ENCODE measurements at regions not wholly inside any gene's neighbourhood (a gene's known extent, or its start where the extent isn't known, plus 50 kb on each side); places are given as distances from the start of the nearest gene placed in this dataset.

DNA sequence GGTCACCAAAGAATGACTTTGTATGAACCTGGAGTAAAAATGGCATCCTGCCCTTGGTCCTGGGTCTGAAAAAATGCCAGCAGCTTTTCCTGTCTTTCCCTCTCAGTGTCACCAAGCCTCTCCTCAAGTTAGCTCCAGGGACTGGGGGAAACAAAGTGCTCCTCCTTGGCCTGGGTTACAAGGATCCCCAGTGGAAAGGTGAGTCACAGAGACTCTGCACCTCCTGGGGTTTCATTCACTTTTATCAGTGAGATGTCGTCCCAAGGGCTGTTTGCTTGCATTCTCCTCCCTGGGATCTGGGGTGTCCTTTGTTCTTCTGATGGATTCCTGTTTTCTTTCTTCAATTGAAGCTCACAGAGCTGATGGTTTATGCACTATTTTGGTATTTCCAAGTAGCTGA is 93.2 kb upstream of the CSNK1A1L start:
- 58 to 75% methylated on average over 1 of the region's 1 CpG for WGBS, 2 donors
- no peaks in the 10 kb centered on the region for H3K9me3 ChIP-seq

DNA sequence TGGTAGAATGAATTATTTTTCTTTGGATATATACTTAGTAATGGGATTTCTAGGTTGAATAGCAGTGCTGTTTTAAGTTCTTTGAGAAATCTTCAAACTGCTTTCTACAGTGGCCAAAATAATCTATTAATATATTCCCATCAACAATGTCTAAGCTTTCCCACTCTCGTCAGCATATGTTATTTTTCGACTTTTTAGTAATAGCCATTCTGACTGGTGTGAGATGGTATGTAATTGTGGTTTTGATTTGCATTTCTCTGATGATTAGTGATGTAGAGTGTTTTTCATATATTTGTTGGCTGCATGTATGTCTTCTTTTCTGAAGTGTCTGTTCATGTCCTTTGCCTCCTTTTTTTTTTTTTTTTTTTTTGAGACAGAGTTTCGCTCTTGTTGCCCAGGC is 90.2 kb upstream of the CSNK1A1L start:
- intact Hi-C loops (cut with DNase I): no loop called here
- Histone ChIP-seq H3K27me3 (no peaks in the 10 kb centered on the region), H3K36me3 (no peaks in the 10 kb centered on the region), H3K4me3 (no peak overlapping the region), H3K27ac (no peak overlapping the region), H3K9me3 (no peaks in the 10 kb centered on the region), H3K4me1 (no peaks in the 10 kb centered on the region)
- DNase-seq: no peak
- TF ChIP-seq CTCF (IDR thresholded peaks at IDR 0.05): no peak
- no peak for TF ChIP-seq POLR2A (IDR thresholded peaks at IDR 0.05)
- 87 to 98% methylated on average over 2 to 3 of the region's 3 CpGs for WGBS, 2 donors

More for the DNA sequence above, 93.2 kb upstream of the CSNK1A1L start:
- no peaks in the 10 kb centered on the region for H3K4me1 ChIP-seq
- no peak overlapping the region for H3K4me3 ChIP-seq
- intact Hi-C loops (cut with DNase I): no loop called here
- TF ChIP-seq CTCF (IDR thresholded peaks at IDR 0.05): no peak
- no peak for TF ChIP-seq POLR2A (IDR thresholded peaks at IDR 0.05)
- no peak for DNase-seq
- no peaks in the 10 kb centered on the region for H3K27me3 ChIP-seq
- H3K27ac ChIP-seq: no peak overlapping the region
- H3K36me3 ChIP-seq: no peaks in the 10 kb centered on the region

DNA sequence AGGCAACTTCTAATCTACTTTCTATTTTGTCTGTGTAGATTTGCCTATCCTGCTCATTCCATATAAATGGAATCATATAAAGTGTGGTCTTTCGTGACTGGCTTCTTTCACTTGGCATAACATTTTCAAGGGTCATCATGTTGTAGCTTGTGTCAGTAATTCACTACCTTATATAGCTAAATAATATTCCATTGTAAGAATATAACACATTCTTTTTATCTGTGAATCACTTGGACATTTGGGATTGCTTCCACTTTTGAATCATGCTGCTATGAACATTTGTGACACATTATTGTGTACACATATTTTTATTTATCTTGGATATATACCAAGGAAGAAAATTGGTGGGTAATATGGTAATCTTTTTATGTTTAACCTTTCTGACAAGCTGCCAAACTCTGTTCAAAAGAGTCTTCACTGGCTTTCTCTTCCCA is 89.0 kb upstream of the CSNK1A1L start:
- TF ChIP-seq CTCF (IDR thresholded peaks at IDR 0.05) (no peak), POLR2A (IDR thresholded peaks at IDR 0.05) (no peak)
- Histone ChIP-seq H3K36me3 (no peaks in the 10 kb centered on the region), H3K4me1 (no peaks in the 10 kb centered on the region), H3K9me3 (no peaks in the 10 kb centered on the region), H3K4me3 (no peak overlapping the region), H3K27me3 (no peaks in the 10 kb centered on the region), H3K27ac (no peak overlapping the region)
- DNase-seq: no peak
- 13 to 41% methylated on average over 1 of the region's 1 CpG for WGBS, 2 donors
- intact Hi-C loops (cut with DNase I): no loop called here

GRCh38 chr13:37192956-37193355 is 87.5 kb upstream of the CSNK1A1L start:
- H3K27ac ChIP-seq: no peak overlapping the region

DNA sequence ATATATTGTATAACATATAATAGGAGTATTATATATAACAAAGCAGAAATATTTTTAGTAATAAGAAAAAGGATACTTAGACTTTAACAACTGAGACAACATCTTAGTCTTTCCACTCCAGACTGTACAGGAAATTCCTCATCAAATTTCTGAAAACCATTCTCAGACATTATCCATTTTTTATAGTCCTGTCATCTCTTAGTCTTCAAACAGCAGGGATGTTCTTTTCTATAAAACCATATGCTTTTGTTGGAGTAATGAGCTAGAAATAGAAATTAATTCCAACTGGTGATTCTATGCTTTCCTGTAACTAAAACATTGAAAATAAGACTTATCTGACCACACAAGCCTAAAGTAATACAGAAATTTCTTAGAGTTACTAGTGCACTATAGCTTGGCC is 82.2 kb upstream of the CSNK1A1L start:
- intact Hi-C loops (cut with DNase I): no loop called here

More at GRCh38 chr13:37192956-37193355, 87.5 kb upstream of the CSNK1A1L start:
- Histone ChIP-seq H3K9me3 (no peaks in the 10 kb centered on the region), H3K36me3 (no peaks in the 10 kb centered on the region), H3K4me3 (no peak overlapping the region), H3K27me3 (no peaks in the 10 kb centered on the region), H3K4me1 (no peaks in the 10 kb centered on the region)
- intact Hi-C loops (cut with DNase I): no loop called here
- 23 to 35% methylated on average over 2 of the region's 2 CpGs for WGBS, 2 donors
- TF ChIP-seq CTCF (IDR thresholded peaks at IDR 0.05): no peak
- no peak for DNase-seq

More for the DNA sequence above, 82.2 kb upstream of the CSNK1A1L start:
- H3K4me1 ChIP-seq: no peaks in the 10 kb centered on the region
- H3K36me3 ChIP-seq: no peaks in the 10 kb centered on the region
- no peak for DNase-seq
- TF ChIP-seq CTCF (IDR thresholded peaks at IDR 0.05): no peak
- no peak for TF ChIP-seq POLR2A (IDR thresholded peaks at IDR 0.05)
- H3K27ac ChIP-seq: no peak overlapping the region
- no peaks in the 10 kb centered on the region for H3K9me3 ChIP-seq
- H3K4me3 ChIP-seq: no peak overlapping the region
- no peaks in the 10 kb centered on the region for H3K27me3 ChIP-seq

Measured in esophagus squamous epithelium (tissue), 5 donors.